ENCODE measurements at regions not wholly inside any gene's neighbourhood (a gene's known extent, or its start where the extent isn't known, plus 50 kb on each side); places are given as distances from the start of the nearest gene placed in this dataset.
"Not testable (repeated sequence)": the region's sequence is repeated elsewhere in the genome, so short reads cannot be mapped to it uniquely, and the experiment has no call there.

DNA sequence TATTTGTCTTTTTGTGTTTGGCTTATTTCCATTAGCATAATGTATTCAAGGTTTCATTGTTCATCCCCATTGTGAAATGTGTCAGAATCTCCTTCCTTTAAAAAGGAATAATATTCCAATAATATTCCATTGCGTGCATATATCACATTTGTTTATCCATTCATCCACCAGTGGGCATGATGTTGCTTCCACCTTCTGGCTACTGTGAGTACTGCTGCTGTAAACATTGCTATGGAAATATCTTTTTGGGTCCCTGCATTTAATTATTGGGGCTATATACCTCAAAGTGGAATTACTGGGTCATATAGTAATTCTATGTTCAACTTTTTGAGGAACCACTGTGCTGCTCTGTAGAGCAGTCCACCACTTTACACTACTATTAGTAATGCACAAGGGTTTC lies 123.1 kb downstream of the POTEG start:
- H3K36me3 ChIP-seq (ENCODE audit: control insufficient read depth, insufficient read depth, low read length); H3K4me2 ChIP-seq (ENCODE audit: insufficient read depth, low read length); H3K27me3 ChIP-seq (ENCODE audit: control insufficient read depth in 2 of 2, insufficient read depth in 2 of 2, low read length in 2 of 2); H3K9me1 ChIP-seq (ENCODE audit: control insufficient read depth, insufficient read depth, low read length); H3K4me1 ChIP-seq (replicated peaks in 1 of 2; ENCODE audit: control insufficient read depth in 2 of 2, insufficient read depth in 2 of 2, low read length in 2 of 2); H2AFZ ChIP-seq (ENCODE audit: low read depth, low read length); in situ Hi-C loops (cut with MboI); H4K20me1 ChIP-seq (replicated peaks; ENCODE audit: control insufficient read depth, insufficient read depth, low read length); FAIRE-seq; H3K9ac ChIP-seq (ENCODE audit: insufficient read depth in 1 of 2, low read depth in 2 of 2, low read length in 2 of 2); H3K9me3 ChIP-seq (replicated peaks; ENCODE audit: control insufficient read depth, insufficient read depth, low read depth, low read length); H3K27ac ChIP-seq (ENCODE audit: extremely low read depth, low read depth, low read length); BruUV-seq (replicated peaks); H3K4me3 ChIP-seq; DNase-seq (ENCODE audit: extremely low read depth in 1 of 4, low spot score in 3 of 4); POLR2A ChIA-PET; CTCF ChIA-PET (ENCODE audit: low intra/inter-chr PET ratio); H3K79me2 ChIP-seq (ENCODE audit: control insufficient read depth, insufficient read depth, low read length); intact Hi-C loops (cut with micrococcal nuclease): not testable (repeated sequence)
- ATAC-seq, result peak; percentile 69
- TF ChIP-seq, protein P1, sequence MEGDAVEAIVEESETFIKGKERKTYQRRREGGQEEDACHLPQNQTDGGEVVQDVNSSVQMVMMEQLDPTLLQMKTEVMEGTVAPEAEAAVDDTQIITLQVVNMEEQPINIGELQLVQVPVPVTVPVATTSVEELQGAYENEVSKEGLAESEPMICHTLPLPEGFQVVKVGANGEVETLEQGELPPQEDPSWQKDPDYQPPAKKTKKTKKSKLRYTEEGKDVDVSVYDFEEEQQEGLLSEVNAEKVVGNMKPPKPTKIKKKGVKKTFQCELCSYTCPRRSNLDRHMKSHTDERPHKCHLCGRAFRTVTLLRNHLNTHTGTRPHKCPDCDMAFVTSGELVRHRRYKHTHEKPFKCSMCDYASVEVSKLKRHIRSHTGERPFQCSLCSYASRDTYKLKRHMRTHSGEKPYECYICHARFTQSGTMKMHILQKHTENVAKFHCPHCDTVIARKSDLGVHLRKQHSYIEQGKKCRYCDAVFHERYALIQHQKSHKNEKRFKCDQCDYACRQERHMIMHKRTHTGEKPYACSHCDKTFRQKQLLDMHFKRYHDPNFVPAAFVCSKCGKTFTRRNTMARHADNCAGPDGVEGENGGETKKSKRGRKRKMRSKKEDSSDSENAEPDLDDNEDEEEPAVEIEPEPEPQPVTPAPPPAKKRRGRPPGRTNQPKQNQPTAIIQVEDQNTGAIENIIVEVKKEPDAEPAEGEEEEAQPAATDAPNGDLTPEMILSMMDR (IDR thresholded peaks at IDR 0.05 in 2 of 3, conservative IDR thresholded peaks at IDR 0.05 in 1 of 3; ENCODE audit: insufficient read depth in 2 of 3, low read depth in 1 of 3, low read length in 3 of 3), result peak in 2 of 3 experiments; percentile 16 to 24; a peak in 2 of 6 replicates
- 0% methylated on average over 1 of the region's 1 CpG for WGBS (ENCODE audit: insufficient coverage, low coverage, missing lambda C conversion rate)

DNA sequence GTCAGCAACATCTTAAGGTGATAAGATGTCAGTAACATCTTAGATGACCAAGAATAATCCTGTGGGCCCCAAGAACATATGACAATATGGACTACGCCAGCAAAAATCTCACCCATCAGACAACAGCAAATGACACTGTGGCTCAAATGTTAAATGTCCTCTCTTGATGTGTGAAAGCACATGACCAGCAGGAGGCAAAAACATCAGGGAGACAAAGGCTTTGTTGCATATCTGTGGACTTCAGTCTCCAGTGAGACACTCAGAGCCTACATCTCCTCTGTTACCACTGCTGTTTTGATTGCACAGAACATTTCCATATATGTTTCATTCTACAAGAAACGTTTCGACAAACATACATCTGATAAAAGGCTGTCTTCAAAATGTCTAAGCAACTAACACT lies 103.5 kb downstream of the POTEG start:
- DNase-seq (ENCODE audit: extremely low read depth in 1 of 4, low spot score in 3 of 4); H3K9me1 ChIP-seq (ENCODE audit: control insufficient read depth, insufficient read depth, low read length); H3K4me2 ChIP-seq (ENCODE audit: insufficient read depth, low read length); H3K27me3 ChIP-seq (ENCODE audit: control insufficient read depth in 2 of 2, insufficient read depth in 2 of 2, low read length in 2 of 2); H3K36me3 ChIP-seq (ENCODE audit: control insufficient read depth, insufficient read depth, low read length); POLR2A ChIA-PET; H2AFZ ChIP-seq (ENCODE audit: low read depth, low read length); in situ Hi-C loops (cut with MboI); H3K79me2 ChIP-seq (ENCODE audit: control insufficient read depth, insufficient read depth, low read length); FAIRE-seq; intact Hi-C loops (cut with micrococcal nuclease); H3K9me3 ChIP-seq (replicated peaks; ENCODE audit: control insufficient read depth, insufficient read depth, low read depth, low read length); H3K27ac ChIP-seq (ENCODE audit: extremely low read depth, low read depth, low read length); H3K4me3 ChIP-seq; BruUV-seq (replicated peaks); H3K9ac ChIP-seq (ENCODE audit: insufficient read depth in 1 of 2, low read depth in 2 of 2, low read length in 2 of 2); H4K20me1 ChIP-seq (replicated peaks; ENCODE audit: control insufficient read depth, insufficient read depth, low read length); H3K4me1 ChIP-seq (replicated peaks in 1 of 2; ENCODE audit: control insufficient read depth in 2 of 2, insufficient read depth in 2 of 2, low read length in 2 of 2); CTCF ChIA-PET (ENCODE audit: low intra/inter-chr PET ratio): not testable (repeated sequence)
- peak; percentile 29; the same call in 1 of the 3 replicates for ATAC-seq
- WGBS (ENCODE audit: insufficient coverage, low coverage, missing lambda C conversion rate), result no CpG with 5 or more reads among the region's 3 CpGs

GRCh38 chr14:19337232-19338059 lies 96.7 kb downstream of the POTEG start:
- DNase-seq (ENCODE audit: extremely low read depth in 1 of 4, low spot score in 3 of 4); in situ Hi-C loops (cut with MboI); H3K27ac ChIP-seq (ENCODE audit: extremely low read depth, low read depth, low read length); H2AFZ ChIP-seq (ENCODE audit: low read depth, low read length); FAIRE-seq; H3K36me3 ChIP-seq (ENCODE audit: control insufficient read depth, insufficient read depth, low read length); H3K4me3 ChIP-seq; H3K9me3 ChIP-seq (replicated peaks; ENCODE audit: control insufficient read depth, insufficient read depth, low read depth, low read length); intact Hi-C loops (cut with micrococcal nuclease); CTCF ChIA-PET (ENCODE audit: low intra/inter-chr PET ratio); BruUV-seq (replicated peaks); H4K20me1 ChIP-seq (replicated peaks; ENCODE audit: control insufficient read depth, insufficient read depth, low read length); H3K27me3 ChIP-seq (ENCODE audit: control insufficient read depth in 2 of 2, insufficient read depth in 2 of 2, low read length in 2 of 2); H3K4me2 ChIP-seq (ENCODE audit: insufficient read depth, low read length); POLR2A ChIA-PET; H3K4me1 ChIP-seq (replicated peaks in 1 of 2; ENCODE audit: control insufficient read depth in 2 of 2, insufficient read depth in 2 of 2, low read length in 2 of 2); H3K9ac ChIP-seq (ENCODE audit: insufficient read depth in 1 of 2, low read depth in 2 of 2, low read length in 2 of 2); H3K9me1 ChIP-seq (ENCODE audit: control insufficient read depth, insufficient read depth, low read length); H3K79me2 ChIP-seq (ENCODE audit: control insufficient read depth, insufficient read depth, low read length): not testable (repeated sequence)
- 45% methylated on average over 2 of the region's 49 CpGs for WGBS (ENCODE audit: insufficient coverage, low coverage, missing lambda C conversion rate)
- peak; percentile 95 for ATAC-seq
